ENCODE measurements at regions not wholly inside any gene's neighbourhood (a gene's known extent, or its start where the extent isn't known, plus 50 kb on each side); places are given as distances from the start of the nearest gene placed in this dataset.

GRCh38 chr6:6780231-6780630, 191.7 kb downstream of the LY86 start (continued):
- TF ChIP-seq, protein P1, sequence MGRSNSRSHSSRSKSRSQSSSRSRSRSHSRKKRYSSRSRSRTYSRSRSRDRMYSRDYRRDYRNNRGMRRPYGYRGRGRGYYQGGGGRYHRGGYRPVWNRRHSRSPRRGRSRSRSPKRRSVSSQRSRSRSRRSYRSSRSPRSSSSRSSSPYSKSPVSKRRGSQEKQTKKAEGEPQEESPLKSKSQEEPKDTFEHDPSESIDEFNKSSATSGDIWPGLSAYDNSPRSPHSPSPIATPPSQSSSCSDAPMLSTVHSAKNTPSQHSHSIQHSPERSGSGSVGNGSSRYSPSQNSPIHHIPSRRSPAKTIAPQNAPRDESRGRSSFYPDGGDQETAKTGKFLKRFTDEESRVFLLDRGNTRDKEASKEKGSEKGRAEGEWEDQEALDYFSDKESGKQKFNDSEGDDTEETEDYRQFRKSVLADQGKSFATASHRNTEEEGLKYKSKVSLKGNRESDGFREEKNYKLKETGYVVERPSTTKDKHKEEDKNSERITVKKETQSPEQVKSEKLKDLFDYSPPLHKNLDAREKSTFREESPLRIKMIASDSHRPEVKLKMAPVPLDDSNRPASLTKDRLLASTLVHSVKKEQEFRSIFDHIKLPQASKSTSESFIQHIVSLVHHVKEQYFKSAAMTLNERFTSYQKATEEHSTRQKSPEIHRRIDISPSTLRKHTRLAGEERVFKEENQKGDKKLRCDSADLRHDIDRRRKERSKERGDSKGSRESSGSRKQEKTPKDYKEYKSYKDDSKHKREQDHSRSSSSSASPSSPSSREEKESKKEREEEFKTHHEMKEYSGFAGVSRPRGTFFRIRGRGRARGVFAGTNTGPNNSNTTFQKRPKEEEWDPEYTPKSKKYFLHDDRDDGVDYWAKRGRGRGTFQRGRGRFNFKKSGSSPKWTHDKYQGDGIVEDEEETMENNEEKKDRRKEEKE (IDR thresholded peaks at IDR 0.05; ENCODE audit: borderline replicate concordance in 1 of 2, control insufficient read depth in 1 of 2, low read depth in 2 of 2, low read length in 1 of 2): no peak
- TF ChIP-seq RBM39 (optimal IDR thresholded peaks at IDR 0.05; ENCODE audit: low read depth, low read length): no peak
- TF ChIP-seq, protein P2, sequence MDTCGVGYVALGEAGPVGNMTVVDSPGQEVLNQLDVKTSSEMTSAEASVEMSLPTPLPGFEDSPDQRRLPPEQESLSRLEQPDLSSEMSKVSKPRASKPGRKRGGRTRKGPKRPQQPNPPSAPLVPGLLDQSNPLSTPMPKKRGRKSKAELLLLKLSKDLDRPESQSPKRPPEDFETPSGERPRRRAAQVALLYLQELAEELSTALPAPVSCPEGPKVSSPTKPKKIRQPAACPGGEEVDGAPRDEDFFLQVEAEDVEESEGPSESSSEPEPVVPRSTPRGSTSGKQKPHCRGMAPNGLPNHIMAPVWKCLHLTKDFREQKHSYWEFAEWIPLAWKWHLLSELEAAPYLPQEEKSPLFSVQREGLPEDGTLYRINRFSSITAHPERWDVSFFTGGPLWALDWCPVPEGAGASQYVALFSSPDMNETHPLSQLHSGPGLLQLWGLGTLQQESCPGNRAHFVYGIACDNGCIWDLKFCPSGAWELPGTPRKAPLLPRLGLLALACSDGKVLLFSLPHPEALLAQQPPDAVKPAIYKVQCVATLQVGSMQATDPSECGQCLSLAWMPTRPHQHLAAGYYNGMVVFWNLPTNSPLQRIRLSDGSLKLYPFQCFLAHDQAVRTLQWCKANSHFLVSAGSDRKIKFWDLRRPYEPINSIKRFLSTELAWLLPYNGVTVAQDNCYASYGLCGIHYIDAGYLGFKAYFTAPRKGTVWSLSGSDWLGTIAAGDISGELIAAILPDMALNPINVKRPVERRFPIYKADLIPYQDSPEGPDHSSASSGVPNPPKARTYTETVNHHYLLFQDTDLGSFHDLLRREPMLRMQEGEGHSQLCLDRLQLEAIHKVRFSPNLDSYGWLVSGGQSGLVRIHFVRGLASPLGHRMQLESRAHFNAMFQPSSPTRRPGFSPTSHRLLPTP (IDR thresholded peaks at IDR 0.05; ENCODE audit: borderline replicate concordance, extremely low read depth, insufficient read length): no peak
- TF ChIP-seq, protein P3, sequence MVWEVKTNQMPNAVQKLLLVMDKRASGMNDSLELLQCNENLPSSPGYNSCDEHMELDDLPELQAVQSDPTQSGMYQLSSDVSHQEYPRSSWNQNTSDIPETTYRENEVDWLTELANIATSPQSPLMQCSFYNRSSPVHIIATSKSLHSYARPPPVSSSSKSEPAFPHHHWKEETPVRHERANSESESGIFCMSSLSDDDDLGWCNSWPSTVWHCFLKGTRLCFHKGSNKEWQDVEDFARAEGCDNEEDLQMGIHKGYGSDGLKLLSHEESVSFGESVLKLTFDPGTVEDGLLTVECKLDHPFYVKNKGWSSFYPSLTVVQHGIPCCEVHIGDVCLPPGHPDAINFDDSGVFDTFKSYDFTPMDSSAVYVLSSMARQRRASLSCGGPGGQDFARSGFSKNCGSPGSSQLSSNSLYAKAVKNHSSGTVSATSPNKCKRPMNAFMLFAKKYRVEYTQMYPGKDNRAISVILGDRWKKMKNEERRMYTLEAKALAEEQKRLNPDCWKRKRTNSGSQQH (CRISPR knock-in tag; IDR thresholded peaks at IDR 0.05): no peak

Measured in K562 (cell line).